Cardiac fibroblast (primary cell): ENCODE measurements at regions not wholly inside any gene's neighbourhood (a gene's known extent, or its start where the extent isn't known, plus 50 kb on each side); places are given as distances from the start of the nearest gene placed in this dataset.

ENCODE experiments used
- DNase-seq, 2 donors: peaks; one replicate each; pipeline versions ENCODE4 v3.0.0 to v3.0.0-alpha.2; 2010; ENCODE audit warnings: low read depth in 2 of 2
- H3K4me3 ChIP-seq, 2 donors: replicated peaks in 1 of 2; 1 replicate in 1 of 2; 2 replicates in 1 of 2; pipeline ENCODE4 v1.5.1; 2011; ENCODE audit warnings: low read depth in 2 of 2, low read length in 2 of 2, mild to moderate bottlenecking in 2 of 2, moderate library complexity in 1 of 2
- TF ChIP-seq, protein P1 (sequence below): IDR thresholded peaks from one replicate; pipeline ENCODE4 v1.5.1; 2011; ENCODE audit warnings: low read depth, mild to moderate bottlenecking, low read length, inconsistent platforms

DNA sequence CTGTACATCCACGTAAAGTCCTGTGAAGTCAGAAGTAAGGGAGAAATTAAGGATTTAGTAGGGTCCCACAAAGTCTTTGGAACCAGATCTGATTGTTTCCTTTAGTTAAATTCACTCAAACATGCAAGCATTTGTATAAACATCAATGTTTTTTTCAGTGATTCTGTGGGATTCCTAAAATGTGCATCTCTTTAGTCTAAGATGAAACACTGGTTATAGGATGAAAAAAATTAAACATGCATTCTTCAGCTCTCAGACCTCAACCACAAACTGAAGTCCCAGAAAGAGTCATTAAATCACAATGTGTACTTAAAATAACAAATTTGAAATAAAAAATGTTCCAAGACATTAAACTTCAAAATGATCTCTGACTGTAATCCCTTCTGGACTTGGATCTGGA, 76.5 kb upstream of the APCDD1 start:
- no peak for DNase-seq
- no peak overlapping the region for H3K4me3 ChIP-seq
- TF ChIP-seq, protein P1, sequence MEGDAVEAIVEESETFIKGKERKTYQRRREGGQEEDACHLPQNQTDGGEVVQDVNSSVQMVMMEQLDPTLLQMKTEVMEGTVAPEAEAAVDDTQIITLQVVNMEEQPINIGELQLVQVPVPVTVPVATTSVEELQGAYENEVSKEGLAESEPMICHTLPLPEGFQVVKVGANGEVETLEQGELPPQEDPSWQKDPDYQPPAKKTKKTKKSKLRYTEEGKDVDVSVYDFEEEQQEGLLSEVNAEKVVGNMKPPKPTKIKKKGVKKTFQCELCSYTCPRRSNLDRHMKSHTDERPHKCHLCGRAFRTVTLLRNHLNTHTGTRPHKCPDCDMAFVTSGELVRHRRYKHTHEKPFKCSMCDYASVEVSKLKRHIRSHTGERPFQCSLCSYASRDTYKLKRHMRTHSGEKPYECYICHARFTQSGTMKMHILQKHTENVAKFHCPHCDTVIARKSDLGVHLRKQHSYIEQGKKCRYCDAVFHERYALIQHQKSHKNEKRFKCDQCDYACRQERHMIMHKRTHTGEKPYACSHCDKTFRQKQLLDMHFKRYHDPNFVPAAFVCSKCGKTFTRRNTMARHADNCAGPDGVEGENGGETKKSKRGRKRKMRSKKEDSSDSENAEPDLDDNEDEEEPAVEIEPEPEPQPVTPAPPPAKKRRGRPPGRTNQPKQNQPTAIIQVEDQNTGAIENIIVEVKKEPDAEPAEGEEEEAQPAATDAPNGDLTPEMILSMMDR: no peak

DNA sequence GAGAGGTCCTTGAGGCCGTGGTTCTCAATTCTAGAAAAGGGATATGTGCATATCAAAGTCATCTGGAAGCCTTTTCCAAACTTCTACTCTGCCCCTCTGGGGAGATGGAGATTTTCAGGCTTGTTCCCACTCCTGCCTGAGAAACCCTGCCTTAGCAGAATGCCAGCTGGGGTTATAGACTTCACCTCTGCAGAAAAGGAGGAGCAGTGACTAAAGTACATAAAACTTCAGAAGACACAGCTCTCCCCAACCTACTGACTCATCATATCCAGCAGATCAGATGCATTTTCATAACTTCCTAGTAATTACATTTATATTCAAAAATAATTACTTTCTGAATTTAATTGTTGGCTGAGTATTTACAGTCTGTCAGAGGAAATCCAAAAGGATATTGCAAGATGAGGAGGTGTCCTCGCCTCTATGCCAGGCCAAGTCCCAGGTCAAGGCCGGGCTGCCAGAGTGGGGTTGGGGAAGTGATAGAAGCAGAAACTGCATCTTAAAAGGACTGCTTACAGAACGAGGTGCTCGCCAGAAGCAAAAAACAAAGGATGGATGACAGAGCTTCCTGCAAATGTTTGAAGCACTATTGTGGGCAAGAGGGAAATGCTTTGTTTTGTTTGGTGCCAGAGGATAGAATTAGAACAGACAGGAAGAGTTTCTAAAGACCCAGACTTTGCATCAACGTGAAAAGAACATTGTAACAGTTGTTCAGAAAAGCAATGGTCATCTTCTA, 75.6 kb upstream of the APCDD1 start:
- TF ChIP-seq, protein P1: no peak
- H3K4me3 ChIP-seq: no peak overlapping the region

DNA sequence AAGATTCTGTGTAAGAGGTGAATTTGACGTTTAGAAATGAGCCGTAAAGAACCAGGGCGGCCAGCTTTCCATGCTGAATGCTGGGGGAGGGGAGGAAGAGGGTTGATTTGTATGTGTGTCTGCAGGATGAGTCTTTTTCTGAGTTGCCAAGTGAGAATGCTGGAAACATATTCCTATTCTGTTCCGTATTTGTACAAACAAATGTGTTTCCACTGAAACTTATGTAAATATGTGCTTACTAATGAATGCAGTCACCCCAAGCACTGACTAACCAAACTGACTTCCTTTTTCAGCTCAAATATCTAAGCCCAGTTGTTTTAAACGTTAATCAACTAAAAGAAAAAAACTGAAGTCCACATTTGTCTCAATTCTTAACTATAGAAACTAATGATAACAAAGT, 74.9 kb upstream of the APCDD1 start:
- no peak overlapping the region for H3K4me3 ChIP-seq
- TF ChIP-seq, protein P1: no peak
- DNase-seq: no peak

More for the DNA sequence above, 75.6 kb upstream of the APCDD1 start:
- DNase-seq: peak in 1 of 2 donors; percentile 10

DNA sequence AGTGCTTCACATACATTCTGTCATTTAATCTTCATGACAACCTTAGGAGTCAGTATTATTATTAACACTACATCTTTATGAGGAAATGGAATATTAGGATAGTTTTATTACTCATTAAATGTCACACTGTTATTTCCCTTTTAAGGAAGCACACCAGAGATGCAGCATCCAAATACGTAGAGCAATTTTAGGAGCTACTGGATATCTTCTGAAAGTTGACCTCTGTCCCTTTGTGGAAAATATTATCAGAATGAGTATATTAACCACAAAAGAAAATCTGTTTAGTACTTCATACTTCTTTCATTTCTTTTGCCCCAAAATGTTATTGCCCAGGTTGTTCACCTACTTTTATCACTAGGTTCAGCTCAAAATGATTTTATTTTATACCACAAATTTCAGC, 72.9 kb upstream of the APCDD1 start:
- TF ChIP-seq, protein P1: no peak
- DNase-seq: no peak
- H3K4me3 ChIP-seq: no peak overlapping the region

DNA sequence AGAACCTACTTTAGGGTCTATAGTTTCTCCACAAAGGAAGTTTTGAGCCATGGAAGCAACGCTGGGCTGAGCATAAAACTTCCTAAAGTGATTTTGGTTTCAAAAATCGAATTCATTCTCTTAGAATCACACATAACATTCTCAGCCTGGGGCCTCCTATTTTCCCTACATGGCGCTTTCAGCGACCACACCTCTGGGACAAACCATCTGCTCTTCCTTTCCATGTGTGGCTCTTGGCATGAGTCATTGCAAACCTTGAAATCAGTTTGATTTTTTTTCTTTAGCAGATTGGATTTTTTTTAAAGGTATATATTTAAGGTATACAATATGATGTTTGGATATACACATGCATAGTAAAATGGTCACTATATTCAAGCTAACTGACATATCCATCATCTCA, 72.5 kb upstream of the APCDD1 start:
- TF ChIP-seq, protein P1: no peak
- no peak for DNase-seq

DNA sequence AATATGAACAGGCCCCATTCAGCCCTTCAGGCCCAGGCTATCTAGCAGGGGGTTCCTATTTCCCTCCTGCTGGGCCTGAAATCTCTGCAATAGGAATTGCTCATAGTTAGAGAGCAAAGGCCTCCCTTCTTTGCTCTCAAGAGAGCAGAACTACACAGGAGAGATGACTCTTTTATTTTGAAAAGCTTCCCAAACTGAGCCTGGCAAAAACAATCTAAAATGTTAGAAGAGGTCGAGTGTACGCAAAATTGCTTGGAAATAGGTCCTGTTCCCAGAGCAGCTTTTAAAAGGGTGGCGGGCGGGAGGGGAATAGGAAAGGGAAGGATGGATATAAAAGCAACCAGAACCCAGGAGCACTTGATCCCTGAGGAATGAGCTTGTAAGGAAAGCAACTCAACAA, 68.4 kb upstream of the APCDD1 start:
- TF ChIP-seq, protein P1: no peak
- DNase-seq: no peak
- H3K4me3 ChIP-seq: no peak overlapping the region

More for the DNA sequence above, 72.5 kb upstream of the APCDD1 start:
- no peak overlapping the region for H3K4me3 ChIP-seq

DNA sequence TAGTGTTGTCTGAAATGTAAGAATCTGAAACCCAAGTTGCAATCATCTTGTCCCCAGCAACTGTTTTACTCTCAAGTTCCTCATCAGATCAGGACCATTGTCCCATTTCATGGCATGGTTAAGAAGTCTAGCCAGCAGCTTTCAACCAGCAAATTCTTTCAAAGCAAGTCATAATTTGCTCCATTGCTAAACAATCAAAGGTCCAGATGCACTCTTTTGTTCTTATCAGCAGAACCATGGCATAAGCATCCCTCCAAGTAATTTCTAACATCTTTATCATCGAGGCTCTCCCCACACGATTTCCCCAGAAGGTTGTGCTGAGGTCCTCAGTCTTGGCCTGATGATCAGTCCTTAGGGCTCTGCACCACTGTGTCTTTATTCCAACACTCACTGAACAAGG, 67.5 kb upstream of the APCDD1 start:
- no peak overlapping the region for H3K4me3 ChIP-seq
- TF ChIP-seq, protein P1: no peak
- no peak for DNase-seq
